Activated T-helper 1 cell treated with anti-CD3 and anti-CD28 coated beads, Interleukin-12 subunit alpha, Interleukin-12 subunit beta, Interleukin-2, Interleukin-4 antibody, amounts not matched to agents 30 ng/mL and 10 ng/mL and 1 ng/mL, durations not matched to agents 14 hours and 24 hours and 36 hours (primary cell): ENCODE measurements at regions not wholly inside any gene's neighbourhood (a gene's known extent, or its start where the extent isn't known, plus 50 kb on each side); places are given as distances from the start of the nearest gene placed in this dataset.

Experiments used
- DNase-seq: peaks from one replicate; pipeline ENCODE4 v3.0.0; 2021; ENCODE audit warnings: low spot score
- H3K27ac Mint-ChIP-seq: one replicate; pipeline ENCODE4 v1.8.0; 2021; ENCODE audit warnings: mild to moderate bottlenecking, mixed read lengths
- H3K27me3 Mint-ChIP-seq: one replicate; pipeline ENCODE4 v1.8.0; 2022; ENCODE audit warnings: mild to moderate bottlenecking, moderate library complexity, mixed read lengths; ENCODE audit not compliant: insufficient read depth
- H3K36me3 Mint-ChIP-seq: one replicate; pipeline ENCODE4 v1.8.0; 2021; ENCODE audit warnings: low read depth, mixed read lengths
- H3K4me1 Mint-ChIP-seq: one replicate; pipeline ENCODE4 v1.8.0; 2021; ENCODE audit warnings: low read depth, mixed read lengths
- H3K4me3 Mint-ChIP-seq: one replicate; pipeline ENCODE4 v1.8.0; 2021; ENCODE audit warnings: mild to moderate bottlenecking, moderate library complexity, mixed read lengths
- H3K9me3 Mint-ChIP-seq: one replicate; pipeline ENCODE4 v1.8.0; 2021; ENCODE audit warnings: mixed read lengths
- intact Hi-C: fragments of 100-400 bp; cut with micrococcal nuclease; formaldehyde crosslinking; loops from one replicate; pipeline ENCODE4 v1.15.1; 2024

DNA sequence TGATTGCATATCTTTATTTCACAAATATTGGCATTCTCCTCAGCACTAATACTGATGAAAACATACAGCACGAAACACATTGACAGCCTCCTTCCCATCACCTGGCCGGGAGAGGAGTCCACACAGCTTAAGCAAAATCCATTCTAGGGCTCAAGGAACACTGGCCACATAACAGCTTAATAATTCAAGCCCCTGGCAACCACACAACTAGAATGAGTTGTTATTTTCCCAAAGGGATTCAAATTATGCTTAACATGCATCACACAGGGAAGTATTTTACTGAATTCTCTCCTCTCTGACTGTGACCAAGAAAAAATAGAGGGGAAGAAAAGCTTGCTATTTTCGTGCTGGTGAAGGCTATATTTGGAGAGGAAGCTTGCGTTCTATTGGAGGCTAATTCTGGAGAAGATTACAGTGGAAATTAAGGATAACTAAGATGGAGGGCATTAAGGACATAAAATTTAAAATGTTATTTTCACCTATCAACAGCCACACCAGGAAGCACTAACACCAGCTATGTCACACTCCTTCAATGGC, 198.5 kb downstream of the ADGRG6 start:
- no peak overlapping the region for H3K4me3 Mint-ChIP-seq
- no peak for DNase-seq
- no peaks in the 10 kb centered on the region for H3K4me1 Mint-ChIP-seq
- no peaks in the 10 kb centered on the region for H3K27me3 Mint-ChIP-seq
- H3K27ac Mint-ChIP-seq = no peak overlapping the region
- intact Hi-C loops = no loop called here
- peaks cover 20% of the 10 kb centered on the region for H3K9me3 Mint-ChIP-seq
- no peaks in the 10 kb centered on the region for H3K36me3 Mint-ChIP-seq

DNA sequence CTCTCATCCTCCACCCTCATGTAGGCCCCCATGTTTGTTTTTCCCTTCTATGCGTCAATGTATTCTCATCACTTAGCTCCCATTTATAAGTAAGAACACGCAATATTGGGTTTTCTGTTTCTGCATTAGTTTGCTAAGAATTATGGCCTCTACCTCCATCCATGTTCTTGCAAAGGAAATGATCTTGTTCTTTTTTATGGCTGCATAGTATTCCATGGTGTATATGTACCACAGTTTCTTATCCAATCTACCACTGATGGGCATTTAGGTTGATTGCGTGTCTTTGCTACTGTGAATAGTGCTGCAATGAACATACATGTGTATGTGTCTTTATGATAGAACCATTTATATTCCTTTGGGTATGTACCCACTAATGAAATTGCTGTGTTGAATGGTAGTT, 200.0 kb downstream of the ADGRG6 start:
- Mint-ChIP-seq H3K36me3 (no peaks in the 10 kb centered on the region), H3K9me3 (peaks cover 20% of the 10 kb centered on the region), H3K27me3 (no peaks in the 10 kb centered on the region), H3K4me1 (no peaks in the 10 kb centered on the region), H3K4me3 (no peak overlapping the region), H3K27ac (no peak overlapping the region)
- DNase-seq = no peak
- intact Hi-C loops = no loop called here

DNA sequence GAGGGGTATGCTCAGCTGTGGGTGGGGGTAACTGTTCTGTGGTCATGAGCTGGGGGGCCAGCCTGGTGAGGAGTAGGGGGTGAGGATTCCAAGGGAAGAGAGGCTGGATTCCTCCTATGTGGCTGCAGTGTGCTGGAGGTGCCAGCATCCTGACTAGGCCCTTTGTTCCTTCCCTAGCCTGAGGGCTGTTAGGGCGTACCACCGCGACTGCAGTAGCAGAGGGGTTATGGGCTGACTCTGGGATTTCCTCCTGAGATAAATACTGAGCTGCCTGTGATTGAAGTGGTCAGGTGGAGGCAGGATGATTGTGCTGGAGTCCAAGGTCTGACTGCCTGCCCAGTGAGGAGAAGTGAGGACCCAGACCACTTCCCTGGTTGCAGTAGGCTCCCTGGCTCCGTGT, 205.3 kb downstream of the ADGRG6 start:
- Mint-ChIP-seq H3K27ac (no peak overlapping the region), H3K9me3 (peaks cover 15% of the 10 kb centered on the region), H3K4me3 (no peak overlapping the region), H3K4me1 (no peaks in the 10 kb centered on the region), H3K36me3 (no peaks in the 10 kb centered on the region), H3K27me3 (peaks cover 7% of the 10 kb centered on the region)
- DNase-seq = no peak
- intact Hi-C loops = no loop called here

DNA sequence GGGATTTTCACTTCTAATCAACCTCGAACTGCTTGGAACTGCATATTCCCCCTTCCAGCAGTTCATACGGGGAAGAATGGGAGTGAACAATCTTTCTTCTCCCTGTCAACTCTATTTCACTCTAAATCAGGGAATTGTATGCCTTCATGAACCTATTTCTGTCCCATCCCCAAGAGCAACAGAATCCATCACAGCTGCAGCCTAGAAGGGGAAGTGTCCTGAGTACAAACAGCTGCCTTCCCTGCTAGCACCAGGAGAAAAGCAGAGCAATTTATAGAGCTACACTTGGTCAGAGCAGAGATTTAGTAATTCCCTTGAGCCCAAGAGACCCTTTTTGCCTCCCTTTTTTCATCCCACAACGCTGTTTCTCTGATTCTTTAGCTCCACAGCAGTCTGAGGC, 208.4 kb downstream of the ADGRG6 start:
- Mint-ChIP-seq H3K9me3 (peaks cover 5% of the 10 kb centered on the region), H3K27me3 (peaks cover 7% of the 10 kb centered on the region), H3K27ac (no peak overlapping the region), H3K4me3 (no peak overlapping the region), H3K36me3 (no peaks in the 10 kb centered on the region), H3K4me1 (no peaks in the 10 kb centered on the region)
- intact Hi-C loops = no loop called here
- no peak for DNase-seq

DNA sequence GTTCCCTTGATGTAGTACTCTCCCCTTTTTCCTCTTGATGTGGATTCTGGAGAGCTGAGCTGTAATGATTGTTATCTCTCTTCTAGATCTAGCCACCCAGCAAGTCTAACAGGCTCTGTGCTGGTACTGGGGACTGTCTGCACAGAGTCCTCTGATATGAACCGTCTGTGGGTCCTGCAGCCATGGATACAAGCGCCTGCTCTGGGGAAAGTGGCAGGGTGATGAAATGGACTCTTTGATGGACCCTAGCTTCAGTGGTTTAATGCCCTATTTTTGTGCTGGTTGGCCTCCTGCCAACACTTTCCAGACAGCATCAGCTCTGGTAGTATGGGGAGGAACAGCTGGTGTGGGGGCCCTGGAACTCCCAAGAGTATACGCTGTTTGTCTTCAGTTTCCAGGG, 216.3 kb downstream of the ADGRG6 start:
- H3K9me3 Mint-ChIP-seq = peaks cover 3% of the 10 kb centered on the region
- H3K4me1 Mint-ChIP-seq = no peaks in the 10 kb centered on the region
- H3K27ac Mint-ChIP-seq = no peak overlapping the region
- no peak for DNase-seq
- no peaks in the 10 kb centered on the region for H3K36me3 Mint-ChIP-seq
- no peaks in the 10 kb centered on the region for H3K27me3 Mint-ChIP-seq
- no peak overlapping the region for H3K4me3 Mint-ChIP-seq
- intact Hi-C loops = no loop called here

DNA sequence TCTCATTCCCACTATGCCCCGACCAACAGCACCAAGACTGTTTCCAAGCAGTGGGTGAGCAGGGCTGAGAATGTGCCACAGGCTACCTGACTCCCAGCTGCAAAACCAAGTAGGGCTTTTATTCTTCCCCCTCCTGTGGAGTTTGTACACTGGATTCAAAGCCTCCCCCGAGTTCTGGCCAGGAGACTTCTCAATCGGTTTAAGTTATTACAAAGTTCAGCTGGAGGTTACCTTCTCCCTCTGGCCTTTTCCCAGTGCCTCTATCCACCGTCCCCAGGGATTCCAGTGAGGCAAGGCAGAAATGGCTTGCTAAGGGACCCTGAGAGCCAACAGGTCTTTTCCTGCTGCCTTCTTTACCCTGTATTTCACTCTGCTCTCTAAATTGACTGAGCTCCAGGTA, 217.0 kb downstream of the ADGRG6 start:
- Mint-ChIP-seq H3K27me3 (peaks cover 4% of the 10 kb centered on the region), H3K9me3 (no peaks in the 10 kb centered on the region), H3K4me1 (no peaks in the 10 kb centered on the region)

DNA sequence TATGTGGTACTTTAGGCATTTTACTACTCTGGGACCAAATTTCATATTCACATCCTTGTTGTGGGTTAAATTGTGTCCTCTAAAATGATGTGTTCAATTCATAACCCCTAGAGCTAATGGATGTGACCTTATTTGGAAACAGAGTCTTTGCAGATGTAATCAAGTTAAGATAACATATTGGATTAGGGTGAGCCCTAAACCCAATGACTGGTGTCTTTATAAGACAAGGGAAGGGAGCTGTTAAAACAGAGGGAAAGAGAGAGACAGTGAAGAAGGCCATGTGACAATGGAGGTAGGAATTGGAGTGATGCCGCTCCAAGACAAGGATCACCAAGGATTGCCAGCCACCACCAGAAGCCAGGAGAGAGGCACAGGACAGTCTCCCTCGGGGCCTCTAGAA, 220.0 kb downstream of the ADGRG6 start:
- intact Hi-C loops = no loop called here
- no peak for DNase-seq
- Mint-ChIP-seq H3K4me3 (no peak overlapping the region), H3K36me3 (no peaks in the 10 kb centered on the region), H3K27ac (no peak overlapping the region), H3K27me3 (peaks cover 8% of the 10 kb centered on the region), H3K4me1 (no peaks in the 10 kb centered on the region), H3K9me3 (no peaks in the 10 kb centered on the region)

More for the DNA sequence above, 217.0 kb downstream of the ADGRG6 start:
- H3K4me3 Mint-ChIP-seq = no peak overlapping the region
- H3K36me3 Mint-ChIP-seq = no peaks in the 10 kb centered on the region
- no peak overlapping the region for H3K27ac Mint-ChIP-seq
- intact Hi-C loops = no loop called here
- DNase-seq = no peak

DNA sequence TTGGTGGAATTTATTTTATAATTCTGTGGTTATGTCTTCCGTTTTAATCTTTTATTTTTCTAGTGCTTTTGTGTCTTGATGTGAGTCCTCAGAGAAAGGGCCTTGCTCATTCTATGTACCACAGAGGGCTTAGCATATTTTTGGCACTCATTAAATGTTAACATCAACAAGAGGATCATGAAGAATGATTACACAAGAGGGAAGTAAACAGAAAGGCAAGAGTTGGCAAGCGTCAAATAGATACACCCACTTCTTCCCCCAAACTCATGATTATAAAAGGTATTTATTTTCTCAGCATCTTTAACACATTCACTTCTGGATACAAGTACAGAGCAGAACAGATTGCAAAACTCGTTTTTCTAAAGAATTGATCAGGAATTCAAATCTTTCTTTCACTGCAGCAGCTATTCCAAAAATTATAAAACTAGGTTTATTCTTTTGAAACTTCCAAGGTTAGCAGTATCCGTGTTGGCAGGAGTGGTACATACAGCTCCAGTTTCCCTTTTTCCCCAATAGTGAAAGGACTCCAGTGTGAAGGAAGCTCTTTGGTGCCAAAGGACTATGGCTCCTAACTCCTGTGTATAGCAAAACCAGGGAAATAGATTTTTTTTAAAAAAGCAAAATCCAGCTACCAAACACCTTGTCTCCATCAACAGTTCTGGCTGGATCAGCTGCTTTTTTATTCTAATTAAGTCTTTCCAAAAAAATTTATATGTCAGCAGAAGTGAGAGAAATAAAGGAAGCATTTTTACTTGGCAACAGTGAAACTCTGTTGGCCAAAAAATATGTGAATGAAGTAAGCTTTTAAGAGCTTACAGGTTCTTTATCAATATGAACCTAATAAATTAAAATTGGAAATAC, 221.9 kb downstream of the ADGRG6 start:
- intact Hi-C loops = no loop called here
- Mint-ChIP-seq H3K9me3 (no peaks in the 10 kb centered on the region), H3K4me1 (no peaks in the 10 kb centered on the region), H3K4me3 (no peak overlapping the region), H3K27ac (no peak overlapping the region), H3K27me3 (peaks cover 8% of the 10 kb centered on the region), H3K36me3 (no peaks in the 10 kb centered on the region)
- DNase-seq = no peak

DNA sequence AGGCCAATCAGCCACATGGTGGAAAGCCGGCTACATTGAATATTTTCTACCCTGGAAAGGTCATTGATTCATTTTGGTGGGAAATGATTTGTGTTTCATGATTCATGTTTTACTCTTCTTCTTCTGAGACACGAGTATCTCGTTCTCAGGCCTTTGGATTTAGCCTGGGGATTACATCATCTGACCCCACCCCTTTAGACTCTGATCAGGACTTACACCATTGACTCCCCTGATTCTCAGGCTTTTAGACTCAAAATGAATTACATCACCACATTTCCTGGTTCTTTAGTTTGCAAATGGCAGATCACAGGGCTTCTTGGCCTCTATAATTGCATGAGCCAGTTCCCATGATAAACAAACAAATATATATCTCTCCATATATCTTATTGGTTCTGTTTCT, 228.8 kb downstream of the ADGRG6 start:
- Mint-ChIP-seq H3K9me3 (peaks cover 18% of the 10 kb centered on the region), H3K27ac (no peak overlapping the region), H3K4me1 (no peaks in the 10 kb centered on the region), H3K4me3 (no peak overlapping the region), H3K36me3 (no peaks in the 10 kb centered on the region), H3K27me3 (peaks cover 4% of the 10 kb centered on the region)
- no peak for DNase-seq
- intact Hi-C loops = no loop called here

DNA sequence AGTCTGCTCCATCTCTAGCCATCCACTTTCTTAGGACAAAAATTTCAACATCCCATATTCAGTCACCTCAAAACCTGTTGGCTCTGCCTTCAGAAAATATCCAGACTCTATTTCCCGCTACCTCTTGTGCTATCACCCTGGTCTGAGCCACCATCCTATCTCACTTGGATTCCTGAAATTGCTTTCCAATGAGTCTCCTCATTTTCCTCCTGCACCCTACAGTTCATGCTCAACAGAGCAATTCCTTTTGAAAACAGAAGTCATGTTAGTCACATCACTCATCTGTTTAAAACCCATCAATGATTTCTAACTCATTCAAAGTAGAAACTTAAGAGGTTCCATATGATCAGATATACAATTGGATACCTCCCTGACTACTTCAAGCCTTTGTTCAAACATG, 229.9 kb downstream of the ADGRG6 start:
- H3K36me3 Mint-ChIP-seq = no peaks in the 10 kb centered on the region
- no peaks in the 10 kb centered on the region for H3K27me3 Mint-ChIP-seq
- H3K4me1 Mint-ChIP-seq = no peaks in the 10 kb centered on the region

DNA sequence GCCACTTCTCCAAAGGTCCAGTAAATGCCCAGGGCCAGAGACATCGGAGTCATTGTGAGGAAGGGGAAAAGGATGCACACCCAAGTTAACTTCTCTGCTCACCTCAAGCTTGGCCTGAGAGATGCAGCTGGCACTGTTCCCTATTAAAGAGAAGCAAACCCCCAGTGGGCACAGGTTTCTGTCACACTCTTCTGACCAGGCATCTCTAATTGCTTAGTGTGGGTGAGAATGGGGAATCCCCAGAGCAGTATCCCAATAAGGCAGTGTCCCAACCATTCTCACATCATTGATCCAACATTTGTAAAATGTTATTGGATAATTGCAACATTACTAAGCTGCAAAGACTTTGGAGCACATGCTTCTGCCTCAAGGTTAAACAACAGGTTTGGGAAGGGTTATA, 232.3 kb downstream of the ADGRG6 start:
- Mint-ChIP-seq H3K4me3 (no peak overlapping the region), H3K36me3 (no peaks in the 10 kb centered on the region), H3K4me1 (no peaks in the 10 kb centered on the region), H3K27ac (no peak overlapping the region), H3K27me3 (no peaks in the 10 kb centered on the region), H3K9me3 (peaks cover 30% of the 10 kb centered on the region)
- no peak for DNase-seq
- intact Hi-C loops = no loop called here

More for the DNA sequence above, 229.9 kb downstream of the ADGRG6 start:
- Mint-ChIP-seq H3K9me3 (peaks cover 22% of the 10 kb centered on the region), H3K27ac (no peak overlapping the region), H3K4me3 (no peak overlapping the region)
- DNase-seq = no peak
- intact Hi-C loops = no loop called here

DNA sequence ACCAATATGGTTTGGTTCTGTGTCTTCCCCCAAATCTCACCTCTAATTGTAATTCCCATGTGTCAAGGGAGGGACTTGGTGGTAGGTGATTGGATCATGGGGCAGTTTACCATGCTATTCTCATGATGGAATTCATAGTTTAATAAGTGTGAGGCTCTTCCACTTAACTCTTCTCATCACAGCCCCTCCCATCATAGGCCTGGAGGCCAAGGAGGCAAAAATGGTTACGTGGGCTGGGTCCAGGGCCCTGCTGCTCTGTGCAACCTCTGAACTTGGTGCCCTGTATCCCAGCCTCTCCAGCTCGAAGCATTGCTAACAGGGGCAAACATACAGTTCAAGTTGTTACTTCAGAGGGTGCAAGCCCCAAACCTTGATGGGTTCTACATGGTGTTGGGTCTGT, 232.7 kb downstream of the ADGRG6 start:
- H3K27me3 Mint-ChIP-seq = no peaks in the 10 kb centered on the region
- no peaks in the 10 kb centered on the region for H3K4me1 Mint-ChIP-seq
- no peak overlapping the region for H3K27ac Mint-ChIP-seq
- intact Hi-C loops = no loop called here
- DNase-seq = no peak
- no peak overlapping the region for H3K4me3 Mint-ChIP-seq
- peaks cover 30% of the 10 kb centered on the region for H3K9me3 Mint-ChIP-seq
- no peaks in the 10 kb centered on the region for H3K36me3 Mint-ChIP-seq

DNA sequence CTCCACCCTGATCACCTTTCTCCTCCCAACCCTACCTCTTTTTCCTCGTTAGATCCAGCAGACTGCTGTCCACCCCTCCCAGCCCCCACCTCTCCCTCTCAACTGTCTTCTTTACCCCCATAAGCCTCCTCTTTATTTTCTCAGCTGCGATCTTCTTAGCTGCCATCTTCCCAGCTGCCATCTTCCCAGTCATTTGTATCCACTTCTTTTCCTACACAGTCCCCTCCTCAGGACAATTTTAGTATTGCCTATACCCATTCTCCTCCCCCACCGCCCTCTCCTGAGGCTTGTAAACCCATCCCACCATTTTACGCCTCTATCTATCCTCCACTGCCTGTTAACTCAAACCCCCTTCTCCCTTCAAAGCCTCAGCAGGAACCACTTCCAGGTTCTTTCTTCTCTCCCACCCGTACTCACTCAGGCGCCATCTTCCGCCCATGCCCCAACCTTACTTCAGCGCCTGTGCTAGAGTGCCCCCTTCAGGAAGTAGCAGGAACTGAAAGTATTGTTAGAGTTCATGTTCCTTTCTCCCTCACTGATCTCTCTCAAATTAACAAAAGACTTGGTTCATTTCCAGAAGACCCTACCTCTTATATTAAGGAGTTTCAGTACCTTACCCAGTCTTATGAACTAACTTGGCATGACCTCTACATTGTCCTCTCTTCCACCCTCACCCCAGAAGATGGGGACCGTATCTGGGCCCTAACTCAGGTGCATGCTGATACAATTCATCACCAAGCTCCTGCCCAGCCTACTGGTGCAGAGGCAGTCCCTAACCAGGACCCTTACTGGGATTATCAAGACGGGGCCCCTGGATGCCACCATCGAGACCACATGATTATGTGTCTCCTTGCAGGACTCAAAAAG, 236.0 kb downstream of the ADGRG6 start:
- intact Hi-C loops = no loop called here
- H3K9me3 Mint-ChIP-seq = peaks cover 30% of the 10 kb centered on the region
- no peaks in the 10 kb centered on the region for H3K27me3 Mint-ChIP-seq
- DNase-seq = no peak
- H3K27ac Mint-ChIP-seq = no peak overlapping the region
- H3K4me3 Mint-ChIP-seq = no peak overlapping the region
- H3K36me3 Mint-ChIP-seq = no peaks in the 10 kb centered on the region
- H3K4me1 Mint-ChIP-seq = no peaks in the 10 kb centered on the region
